PC-9 (cell line): ENCODE measurements at regions not wholly inside any gene's neighbourhood (a gene's known extent, or its start where the extent isn't known, plus 50 kb on each side); places are given as distances from the start of the nearest gene placed in this dataset.

Experiments
- BruUV-seq: library from RNA; stranded (reverse); fragments of 400-500 nt; replicated peaks from 2 replicates; lab custom pipeline; 2021; lab: Mats Ljungman, UMichigan
- CTCF ChIA-PET: fragments of 300-600 bp; sonication (Branson Sonifier 250); formaldehyde crosslinking; loops from one replicate; lab custom pipeline; 2022; ENCODE audit warnings: antibody characterized with exemption; lab: Charles Lee
- POLR2A ChIA-PET: fragments of 300-600 bp; sonication (Branson Sonifier 250); formaldehyde crosslinking; loops from one replicate; lab custom pipeline; 2022; ENCODE audit warnings: antibody characterized with exemption; ENCODE audit not compliant: unreplicated experiment; lab: Charles Lee
- DNase-seq, 2 experiments: peaks; one replicate each; pipeline versions ENCODE4 v3.0.0 to v3.0.0-alpha.2; 2015 to 2022; ENCODE audit warnings: mixed read lengths in 1 of 2
- H2AFZ ChIP-seq: fragments of 200-600 bp; sonication (generic); 2 replicates; pipeline ENCODE4 v1.8.1; 2017; ENCODE audit warnings: antibody characterized with exemption
- H3F3A ChIP-seq: fragments of 200-600 bp; sonication (generic); 2 replicates; pipeline ENCODE4 v1.8.1; 2017; ENCODE audit warnings: antibody characterized with exemption, mild to moderate bottlenecking, low read depth; ENCODE audit not compliant: insufficient read depth
- H3K27ac ChIP-seq: fragments of 200-600 bp; sonication (generic); 2 replicates; pipeline ENCODE4 v1.6.1; 2016; ENCODE audit warnings: mixed run types
- H3K27me3 ChIP-seq: fragments of 200-600 bp; sonication (generic); 2 replicates; pipeline ENCODE4 v1.6.1; 2016; ENCODE audit warnings: low read depth, mixed run types; ENCODE audit not compliant: insufficient read depth
- H3K36me3 ChIP-seq: fragments of 200-600 bp; sonication (generic); 2 replicates; pipeline ENCODE4 v1.6.1; 2016; ENCODE audit warnings: low read depth, mixed run types
- H3K4me1 ChIP-seq: fragments of 200-600 bp; sonication (generic); replicated peaks from 2 replicates; pipeline ENCODE4 v1.6.1; 2016; ENCODE audit warnings: mixed run types; ENCODE audit not compliant: insufficient read depth
- H3K4me2 ChIP-seq: fragments of 200-600 bp; sonication (generic); 2 replicates; pipeline ENCODE4 v1.6.1; 2017; ENCODE audit warnings: mixed run types
- H3K4me3 ChIP-seq: fragments of 200-600 bp; sonication (generic); 2 replicates; pipeline ENCODE4 v1.6.1; 2016; ENCODE audit warnings: mixed run types
- H3K79me2 ChIP-seq: fragments of 200-600 bp; sonication (generic); 2 replicates; pipeline ENCODE4 v1.6.1; 2017; ENCODE audit warnings: low read depth, mixed run types
- H3K9me2 ChIP-seq: fragments of 200-600 bp; sonication (generic); 2 replicates; pipeline ENCODE4 v1.8.1; 2017; ENCODE audit warnings: mild to moderate bottlenecking; ENCODE audit not compliant: insufficient read depth
- H3K9me3 ChIP-seq: fragments of 200-600 bp; sonication (generic); 2 replicates; pipeline ENCODE4 v1.8.1; 2016; ENCODE audit warnings: low read depth; ENCODE audit not compliant: insufficient read depth
- H4K20me1 ChIP-seq: fragments of 200-600 bp; sonication (generic); 2 replicates; pipeline ENCODE4 v1.8.1; 2017; ENCODE audit not compliant: insufficient read depth
- CTCF ChIP-seq: fragments of 200-600 bp; sonication (generic); conservative IDR thresholded peaks from 2 replicates; pipeline ENCODE4 v1.6.1; 2017; ENCODE audit warnings: mixed run types, antibody characterized with exemption, mild to moderate bottlenecking, moderate library complexity
- EZH2 ChIP-seq: fragments of 200-600 bp; sonication (generic); IDR thresholded peaks from 2 replicates; pipeline ENCODE4 v1.8.0; 2017; ENCODE audit warnings: antibody characterized with exemption, low read depth
- intact Hi-C: fragments of 100-400 bp; cut with micrococcal nuclease; formaldehyde crosslinking; loops from one replicate; pipeline ENCODE4 v1.10.0; 2022; ENCODE audit not compliant: unreplicated experiment

GRCh38 chr4:130636486-130636885 is 1540.5 kb downstream of the C4orf33 start:
- no peak for TF ChIP-seq CTCF
- no peak for TF ChIP-seq EZH2
- Histone ChIP-seq H3K79me2 (no peaks in the 10 kb centered on the region), H4K20me1 (no peaks in the 10 kb centered on the region), H3K4me3 (no peak overlapping the region), H3K36me3 (no peaks in the 10 kb centered on the region), H2AFZ (no peak overlapping the region), H3K4me2 (no peak overlapping the region), H3K27me3 (no peaks in the 10 kb centered on the region), H3K9me2 (no peaks in the 10 kb centered on the region), H3K9me3 (no peaks in the 10 kb centered on the region), H3K4me1 (no peaks in the 10 kb centered on the region), H3K27ac (no peak overlapping the region), H3F3A (no peaks in the 10 kb centered on the region)
- intact Hi-C loops, result no loop called here
- DNase-seq, result no peak
- CTCF ChIA-PET, result no interaction called here
- POLR2A ChIA-PET, result no interaction called here
- BruUV-seq, result no TSS peak

GRCh38 chr4:130640592-130640991 is 1544.6 kb downstream of the C4orf33 start:
- H3K4me3 ChIP-seq, result no peak overlapping the region
- H3K9me3 ChIP-seq, result no peaks in the 10 kb centered on the region
- intact Hi-C loops, result no loop called here
- no peak overlapping the region for H2AFZ ChIP-seq
- H3F3A ChIP-seq, result no peaks in the 10 kb centered on the region
- no peaks in the 10 kb centered on the region for H3K4me1 ChIP-seq
- TF ChIP-seq EZH2 (no peak), CTCF (no peak)
- CTCF ChIA-PET, result no interaction called here
- POLR2A ChIA-PET, result no interaction called here
- no peaks in the 10 kb centered on the region for H3K9me2 ChIP-seq
- no peak for DNase-seq
- no peak overlapping the region for H3K27ac ChIP-seq
- H3K4me2 ChIP-seq, result no peak overlapping the region
- no peaks in the 10 kb centered on the region for H3K27me3 ChIP-seq
- no TSS peak for BruUV-seq
- no peaks in the 10 kb centered on the region for H3K36me3 ChIP-seq
- no peaks in the 10 kb centered on the region for H3K79me2 ChIP-seq
- no peaks in the 10 kb centered on the region for H4K20me1 ChIP-seq

- Histone ChIP-seq H3K27ac (no peak overlapping the region), H3K27me3 (no peaks in the 10 kb centered on the region), H3F3A (no peaks in the 10 kb centered on the region), H3K4me1 (no peaks in the 10 kb centered on the region), H4K20me1 (no peaks in the 10 kb centered on the region), H3K4me2 (no peak overlapping the region), H3K4me3 (no peak overlapping the region), H3K36me3 (no peaks in the 10 kb centered on the region), H3K9me2 (no peaks in the 10 kb centered on the region), H3K9me3 (no peaks in the 10 kb centered on the region), H2AFZ (no peak overlapping the region), H3K79me2 (no peaks in the 10 kb centered on the region)
- POLR2A ChIA-PET, result no interaction called here
- intact Hi-C loops, result no loop called here
- TF ChIP-seq EZH2, result no peak
- TF ChIP-seq CTCF, result no peak
- CTCF ChIA-PET, result no interaction called here
- DNase-seq, result no peak
- BruUV-seq, result no TSS peak
Observed at GRCh38 chr4:130646886-130647285, 1550.9 kb downstream of the C4orf33 start.
